ENCODE measurements at regions not wholly inside any gene's neighbourhood (a gene's known extent, or its start where the extent isn't known, plus 50 kb on each side); places are given as distances from the start of the nearest gene placed in this dataset.

DNA sequence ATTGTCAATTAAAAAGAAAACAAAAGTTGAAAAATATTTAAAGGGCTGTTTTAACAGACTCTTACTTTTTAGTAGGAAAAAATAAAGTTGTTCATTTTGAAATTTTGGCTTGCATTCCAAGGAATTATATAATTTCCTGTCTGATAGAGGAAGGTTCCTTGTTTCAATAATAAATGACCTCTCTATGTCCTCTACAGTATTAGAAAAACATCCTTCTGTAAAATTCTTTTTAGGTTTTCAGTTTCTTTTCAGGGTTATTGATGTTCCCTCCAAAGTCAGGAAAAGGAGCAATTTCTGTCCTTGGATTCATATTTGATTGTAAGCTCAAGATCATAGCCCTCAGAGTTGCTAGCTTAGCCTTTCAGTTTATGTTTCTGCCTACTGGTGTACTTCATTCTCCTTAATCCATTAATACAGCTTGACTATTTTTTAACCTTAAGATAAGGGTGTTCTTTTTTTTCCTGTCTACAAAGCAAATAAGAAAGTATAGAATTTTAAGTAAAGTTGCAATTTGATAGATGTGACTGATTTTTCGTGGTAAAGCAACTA, 125.2 kb upstream of the COL3A1 start:
- Mint-ChIP-seq H3K27ac (no peak overlapping the region), H3K36me3 (ENCODE audit: low read depth) (no peaks in the 10 kb centered on the region), H3K4me1 (ENCODE audit: low read depth) (no peaks in the 10 kb centered on the region), H3K4me3 (no peak overlapping the region), H3K27me3 (ENCODE audit: insufficient read depth) (no peaks in the 10 kb centered on the region), H3K9me3 (peaks cover 4% of the 10 kb centered on the region)
- intact Hi-C loops (cut with micrococcal nuclease), result no loop called here
- DNase-seq (ENCODE audit: low spot score), result no peak

DNA sequence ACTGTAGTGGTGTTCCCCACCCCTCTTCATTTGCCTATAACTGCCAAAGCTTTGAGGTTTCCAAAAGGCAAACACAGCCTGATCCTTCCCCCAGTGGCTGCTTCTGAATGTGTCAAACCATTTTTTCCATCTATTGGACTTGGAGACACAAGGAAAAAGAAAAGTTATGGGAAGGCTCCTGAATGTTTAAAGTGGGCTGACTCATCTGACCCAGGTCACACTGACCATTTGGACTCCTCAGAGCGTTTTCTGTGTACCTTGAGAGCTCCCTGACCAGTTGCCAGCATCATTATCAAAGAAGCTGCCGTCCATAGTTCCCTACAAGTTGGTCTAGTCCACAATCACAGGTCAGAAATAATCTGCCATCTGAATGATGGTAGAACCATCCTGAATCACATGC, 123.4 kb upstream of the COL3A1 start:
- Mint-ChIP-seq H3K4me1 (ENCODE audit: low read depth) (no peaks in the 10 kb centered on the region), H3K27me3 (ENCODE audit: insufficient read depth) (no peaks in the 10 kb centered on the region), H3K36me3 (ENCODE audit: low read depth) (no peaks in the 10 kb centered on the region), H3K27ac (no peak overlapping the region), H3K4me3 (no peak overlapping the region), H3K9me3 (peaks cover 4% of the 10 kb centered on the region)
- no peak for DNase-seq (ENCODE audit: low spot score)
- intact Hi-C loops (cut with micrococcal nuclease), result no loop called here

- no peak overlapping the region for H3K4me3 Mint-ChIP-seq
- H3K27ac Mint-ChIP-seq, result no peak overlapping the region
- H3K4me1 Mint-ChIP-seq (ENCODE audit: low read depth), result no peaks in the 10 kb centered on the region
- intact Hi-C loops (cut with micrococcal nuclease), result no loop called here
- H3K36me3 Mint-ChIP-seq (ENCODE audit: low read depth), result no peaks in the 10 kb centered on the region
- peaks cover 4% of the 10 kb centered on the region for H3K9me3 Mint-ChIP-seq
- H3K27me3 Mint-ChIP-seq (ENCODE audit: insufficient read depth), result no peaks in the 10 kb centered on the region
- DNase-seq (ENCODE audit: low spot score), result no peak
Observed at GRCh38 chr2:188851311-188851710, 122.9 kb upstream of the COL3A1 start.

DNA sequence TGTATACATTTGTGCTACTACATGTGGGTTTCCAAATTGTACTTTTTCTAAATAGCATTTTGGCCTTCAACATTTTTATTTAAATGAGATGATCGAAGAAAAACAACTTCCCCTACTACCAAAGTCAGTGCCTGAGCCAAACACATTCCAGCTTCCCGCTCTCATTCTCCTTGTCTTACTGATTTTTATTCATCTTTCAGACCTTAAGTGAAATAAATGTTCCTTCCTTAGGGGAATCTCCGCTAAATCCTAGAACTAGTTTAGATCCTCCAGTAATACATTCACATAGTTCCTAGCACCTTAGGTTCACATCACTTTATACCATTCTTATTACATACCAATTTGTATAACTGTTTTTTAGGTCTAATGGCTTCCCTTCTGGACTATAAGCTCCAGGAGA, 122.3 kb upstream of the COL3A1 start:
- no peak overlapping the region for H3K27ac Mint-ChIP-seq
- intact Hi-C loops (cut with micrococcal nuclease), result no loop called here

DNA sequence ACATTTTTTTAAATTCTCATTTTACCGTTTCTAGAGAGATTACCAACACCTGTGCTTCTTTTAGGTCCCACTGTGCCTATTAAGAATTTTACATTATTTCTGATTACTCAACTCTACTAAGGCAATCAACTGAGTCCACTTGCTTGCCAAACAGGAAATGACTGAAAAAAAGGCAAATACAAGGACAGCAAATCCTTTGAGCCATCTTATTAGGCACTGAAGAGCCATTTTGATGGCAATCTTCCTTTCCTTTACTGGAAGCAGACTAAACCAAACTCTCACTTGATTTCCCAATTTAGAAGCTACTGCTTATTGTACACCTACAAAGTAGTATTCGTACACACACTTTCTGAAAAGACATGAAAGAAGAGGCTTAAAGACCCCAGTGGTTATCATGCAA, 121.4 kb upstream of the COL3A1 start:
- H3K36me3 Mint-ChIP-seq (ENCODE audit: low read depth), result no peaks in the 10 kb centered on the region

More for the DNA sequence above, 122.3 kb upstream of the COL3A1 start:
- DNase-seq (ENCODE audit: low spot score), result no peak
- Mint-ChIP-seq H3K9me3 (no peaks in the 10 kb centered on the region), H3K36me3 (ENCODE audit: low read depth) (no peaks in the 10 kb centered on the region), H3K4me3 (no peak overlapping the region), H3K27me3 (ENCODE audit: insufficient read depth) (no peaks in the 10 kb centered on the region), H3K4me1 (ENCODE audit: low read depth) (no peaks in the 10 kb centered on the region)

GRCh38 chr2:188853307-188853706, 120.9 kb upstream of the COL3A1 start:
- intact Hi-C loops (cut with micrococcal nuclease), result no loop called here
- no peak for DNase-seq (ENCODE audit: low spot score)
- H3K27me3 Mint-ChIP-seq (ENCODE audit: insufficient read depth), result no peaks in the 10 kb centered on the region
- no peak overlapping the region for H3K4me3 Mint-ChIP-seq
- H3K27ac Mint-ChIP-seq, result no peak overlapping the region
- H3K9me3 Mint-ChIP-seq, result no peaks in the 10 kb centered on the region
- H3K4me1 Mint-ChIP-seq (ENCODE audit: low read depth), result no peaks in the 10 kb centered on the region
- no peaks in the 10 kb centered on the region for H3K36me3 Mint-ChIP-seq (ENCODE audit: low read depth)

More for the DNA sequence above, 121.4 kb upstream of the COL3A1 start:
- Mint-ChIP-seq H3K27me3 (ENCODE audit: insufficient read depth) (no peaks in the 10 kb centered on the region), H3K9me3 (no peaks in the 10 kb centered on the region), H3K27ac (no peak overlapping the region), H3K4me3 (no peak overlapping the region), H3K4me1 (ENCODE audit: low read depth) (no peaks in the 10 kb centered on the region)
- DNase-seq (ENCODE audit: low spot score), result no peak
- intact Hi-C loops (cut with micrococcal nuclease), result no loop called here

GRCh38 chr2:188865681-188866080, 108.5 kb upstream of the COL3A1 start:
- intact Hi-C loops (cut with micrococcal nuclease), result no loop called here
- H3K4me1 Mint-ChIP-seq (ENCODE audit: low read depth), result no peaks in the 10 kb centered on the region
- DNase-seq (ENCODE audit: low spot score), result no peak
- H3K27ac Mint-ChIP-seq, result no peak overlapping the region
- H3K27me3 Mint-ChIP-seq (ENCODE audit: insufficient read depth), result no peaks in the 10 kb centered on the region
- H3K4me3 Mint-ChIP-seq, result no peak overlapping the region
- H3K36me3 Mint-ChIP-seq (ENCODE audit: low read depth), result no peaks in the 10 kb centered on the region
- peaks cover 22% of the 10 kb centered on the region for H3K9me3 Mint-ChIP-seq

GRCh38 chr2:188869550-188869949, 104.6 kb upstream of the COL3A1 start:
- H3K4me3 Mint-ChIP-seq, result no peak overlapping the region
- peaks cover 18% of the 10 kb centered on the region for H3K9me3 Mint-ChIP-seq
- no peaks in the 10 kb centered on the region for H3K4me1 Mint-ChIP-seq (ENCODE audit: low read depth)
- DNase-seq (ENCODE audit: low spot score), result no peak
- no peaks in the 10 kb centered on the region for H3K36me3 Mint-ChIP-seq (ENCODE audit: low read depth)
- no peaks in the 10 kb centered on the region for H3K27me3 Mint-ChIP-seq (ENCODE audit: insufficient read depth)
- H3K27ac Mint-ChIP-seq, result no peak overlapping the region
- intact Hi-C loops (cut with micrococcal nuclease), result no loop called here

- Mint-ChIP-seq H3K4me1 (ENCODE audit: low read depth) (no peaks in the 10 kb centered on the region), H3K4me3 (no peak overlapping the region), H3K9me3 (peaks cover 14% of the 10 kb centered on the region), H3K36me3 (ENCODE audit: low read depth) (no peaks in the 10 kb centered on the region), H3K27ac (no peak overlapping the region), H3K27me3 (ENCODE audit: insufficient read depth) (no peaks in the 10 kb centered on the region)
- DNase-seq (ENCODE audit: low spot score), result no peak
- intact Hi-C loops (cut with micrococcal nuclease), result loop anchor here (1.0 kb wide), 1 partner anchor 109 kb away; no protein-coding TSS in a partner anchor
Observed at GRCh38 chr2:188870289-188870688, 103.9 kb upstream of the COL3A1 start.

GRCh38 chr2:188875104-188875503, 99.1 kb upstream of the COL3A1 start:
- intact Hi-C loops (cut with micrococcal nuclease), result no loop called here
- DNase-seq (ENCODE audit: low spot score), result no peak
- Mint-ChIP-seq H3K27ac (no peak overlapping the region), H3K4me3 (no peak overlapping the region), H3K27me3 (ENCODE audit: insufficient read depth) (no peaks in the 10 kb centered on the region), H3K9me3 (no peaks in the 10 kb centered on the region), H3K4me1 (ENCODE audit: low read depth) (no peaks in the 10 kb centered on the region), H3K36me3 (ENCODE audit: low read depth) (no peaks in the 10 kb centered on the region)

- no peak for DNase-seq (ENCODE audit: low spot score)
- Mint-ChIP-seq H3K4me3 (no peak overlapping the region), H3K9me3 (no peaks in the 10 kb centered on the region), H3K4me1 (ENCODE audit: low read depth) (no peaks in the 10 kb centered on the region), H3K27ac (no peak overlapping the region), H3K36me3 (ENCODE audit: low read depth) (no peaks in the 10 kb centered on the region), H3K27me3 (ENCODE audit: insufficient read depth) (no peaks in the 10 kb centered on the region)
- intact Hi-C loops (cut with micrococcal nuclease), result no loop called here
Observed at GRCh38 chr2:188878716-188879115, 95.5 kb upstream of the COL3A1 start.

DNA sequence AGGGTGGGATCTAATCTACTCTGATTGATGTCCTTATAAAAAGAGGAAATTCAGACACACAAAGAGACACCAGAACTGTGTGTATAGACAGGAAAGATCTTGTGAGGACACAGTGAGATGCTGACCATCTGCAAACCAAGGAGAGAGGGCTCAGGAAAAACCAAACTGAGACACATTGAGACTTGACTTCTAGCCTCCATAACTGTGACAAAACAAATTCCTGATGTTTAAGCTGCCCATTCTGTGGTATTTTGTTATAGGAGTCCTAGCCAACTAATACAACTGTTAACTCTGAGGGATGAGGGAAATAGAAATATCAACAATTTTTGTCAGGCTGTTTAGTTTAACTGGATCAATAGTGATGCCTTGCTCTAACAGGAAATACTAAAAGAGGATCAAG, 93.4 kb upstream of the COL3A1 start:
- DNase-seq (ENCODE audit: low spot score), result no peak
- intact Hi-C loops (cut with micrococcal nuclease), result no loop called here
- Mint-ChIP-seq H3K27ac (no peak overlapping the region), H3K4me1 (ENCODE audit: low read depth) (no peaks in the 10 kb centered on the region), H3K9me3 (no peaks in the 10 kb centered on the region), H3K36me3 (ENCODE audit: low read depth) (no peaks in the 10 kb centered on the region), H3K27me3 (ENCODE audit: insufficient read depth) (no peaks in the 10 kb centered on the region), H3K4me3 (no peak overlapping the region)

DNA sequence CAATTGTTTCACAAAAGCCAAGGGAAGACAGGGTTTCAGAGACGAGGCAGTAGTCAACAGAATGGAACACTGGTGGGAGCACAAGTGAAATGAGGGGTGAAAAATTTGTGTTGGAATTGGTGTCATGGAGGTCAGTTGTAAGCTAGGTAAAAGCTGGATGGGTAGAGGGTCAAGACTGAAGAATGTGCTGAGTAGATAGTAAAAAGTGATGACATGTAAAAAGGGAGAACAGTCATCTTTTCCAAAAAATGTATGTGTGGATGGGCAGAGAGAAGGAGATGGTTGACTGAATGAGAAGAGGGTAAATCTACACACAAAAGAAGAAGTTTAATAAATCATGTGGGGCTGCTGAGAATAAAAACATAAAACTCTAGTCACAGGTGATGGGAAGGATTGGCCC, 92.7 kb upstream of the COL3A1 start:
- H3K4me3 Mint-ChIP-seq, result no peak overlapping the region
- intact Hi-C loops (cut with micrococcal nuclease), result no loop called here
- no peak for DNase-seq (ENCODE audit: low spot score)
- no peak overlapping the region for H3K27ac Mint-ChIP-seq
- H3K27me3 Mint-ChIP-seq (ENCODE audit: insufficient read depth), result no peaks in the 10 kb centered on the region
- no peaks in the 10 kb centered on the region for H3K9me3 Mint-ChIP-seq
- no peaks in the 10 kb centered on the region for H3K36me3 Mint-ChIP-seq (ENCODE audit: low read depth)
- no peaks in the 10 kb centered on the region for H3K4me1 Mint-ChIP-seq (ENCODE audit: low read depth)

- H3K27me3 Mint-ChIP-seq (ENCODE audit: insufficient read depth), result no peaks in the 10 kb centered on the region
- H3K4me3 Mint-ChIP-seq, result no peak overlapping the region
- H3K9me3 Mint-ChIP-seq, result no peaks in the 10 kb centered on the region
- no peaks in the 10 kb centered on the region for H3K4me1 Mint-ChIP-seq (ENCODE audit: low read depth)
- no peak for DNase-seq (ENCODE audit: low spot score)
- intact Hi-C loops (cut with micrococcal nuclease), result no loop called here
- H3K27ac Mint-ChIP-seq, result no peak overlapping the region
- no peaks in the 10 kb centered on the region for H3K36me3 Mint-ChIP-seq (ENCODE audit: low read depth)
Observed at GRCh38 chr2:188884046-188884445, 90.1 kb upstream of the COL3A1 start.
